ENCODE measurements at regions not wholly inside any gene's neighbourhood (a gene's known extent, or its start where the extent isn't known, plus 50 kb on each side); places are given as distances from the start of the nearest gene placed in this dataset.
"Not testable (repeated sequence)": the region's sequence is repeated elsewhere in the genome, so short reads cannot be mapped to it uniquely, and the experiment has no call there.

- DNase-seq = no peak
These were observed 1530.1 kb downstream of the MAT2B start for GRCh38 chr5:165035520-165035919.

- no peak for DNase-seq
These were observed 1534.3 kb downstream of the MAT2B start for GRCh38 chr5:165039748-165040147.

- not testable (repeated sequence) for DNase-seq
These were observed 1540.5 kb downstream of the MAT2B start for GRCh38 chr5:165045941-165046340.

- DNase-seq = no peak
These were observed 1550.1 kb downstream of the MAT2B start for GRCh38 chr5:165055476-165055875.

- no peak for DNase-seq
These were observed 1551.7 kb downstream of the MAT2B start for GRCh38 chr5:165057145-165057544.

- DNase-seq = no peak
These were observed 1561.4 kb downstream of the MAT2B start for GRCh38 chr5:165066751-165067385.

- DNase-seq = no peak
These were observed 1571.3 kb downstream of the MAT2B start for GRCh38 chr5:165076686-165077085.

- no peak for DNase-seq
These were observed 1574.0 kb downstream of the MAT2B start for GRCh38 chr5:165079389-165079788.

- DNase-seq = no peak
These were observed 1578.0 kb downstream of the MAT2B start for GRCh38 chr5:165083394-165083793.

GRCh38 chr5:165086465-165086864, 1581.0 kb downstream of the MAT2B start:
- no peak for DNase-seq

- no peak for DNase-seq
These were observed 1589.4 kb downstream of the MAT2B start for GRCh38 chr5:165094782-165095181.

GRCh38 chr5:165101709-165102108, 1596.3 kb downstream of the MAT2B start:
- no peak for DNase-seq

- DNase-seq = no peak
These were observed 1599.2 kb downstream of the MAT2B start for GRCh38 chr5:165104611-165105010.

GRCh38 chr5:165108809-165109208, 1603.4 kb downstream of the MAT2B start:
- DNase-seq = no peak

- no peak for DNase-seq
These were observed 1613.8 kb downstream of the MAT2B start for GRCh38 chr5:165119175-165119574.

- no peak for DNase-seq
These were observed 1621.2 kb downstream of the MAT2B start for GRCh38 chr5:165126598-165126997.

GRCh38 chr5:165127941-165128340, 1622.5 kb downstream of the MAT2B start:
- no peak for DNase-seq

- DNase-seq = no peak
These were observed 1625.2 kb downstream of the MAT2B start for GRCh38 chr5:165130656-165131055.

GRCh38 chr5:165134155-165134554, 1628.7 kb downstream of the MAT2B start:
- no peak for DNase-seq

GRCh38 chr5:165135565-165135964, 1630.1 kb downstream of the MAT2B start:
- no peak for DNase-seq

- no peak for DNase-seq
These were observed 1632.3 kb downstream of the MAT2B start for GRCh38 chr5:165137701-165138100.

GRCh38 chr5:165138236-165138635, 1632.8 kb downstream of the MAT2B start:
- no peak for DNase-seq

GRCh38 chr5:165139262-165139661, 1633.8 kb downstream of the MAT2B start:
- no peak for DNase-seq

GRCh38 chr5:165139721-165140120, 1634.3 kb downstream of the MAT2B start:
- DNase-seq = no peak

- DNase-seq = no peak
These were observed 1638.3 kb downstream of the MAT2B start for GRCh38 chr5:165143741-165144140.

Measured in 8988T (cell line).